Keratinocyte (primary cell): ENCODE measurements at regions not wholly inside any gene's neighbourhood (a gene's known extent, or its start where the extent isn't known, plus 50 kb on each side); places are given as distances from the start of the nearest gene placed in this dataset.
A peak's percentile ranks its signal among the peaks of the same experiment; 100 is the strongest.

ENCODE experiments used
- DNase-seq: peaks from one replicate; pipeline ENCODE4 v3.0.0-alpha.2; 2011; ENCODE audit warnings: low read depth, missing footprints, low spot score
- FAIRE-seq: peaks from 2 replicates; lab custom pipeline; 2011; peaks lifted over from hg19 to GRCh38; lab: Jason Lieb, UNC
- H2AFZ ChIP-seq: 2 replicates; pipeline ENCODE4 v1.6.0; 2012; ENCODE audit warnings: low read length, control low read depth, inconsistent platforms; ENCODE audit not compliant: control insufficient read depth
- H3K27ac ChIP-seq: 2 replicates; pipeline ENCODE4 v1.5.1; 2011; ENCODE audit warnings: low read length; ENCODE audit not compliant: control insufficient read depth, insufficient read depth
- H3K27me3 ChIP-seq: 3 replicates; pipeline ENCODE4 v1.6.0; 2011; ENCODE audit warnings: low read length; ENCODE audit not compliant: control insufficient read depth, insufficient read depth; ENCODE audit errors: extremely low read depth
- H3K36me3 ChIP-seq, 2 experiments: 2 replicates in 1 of 2; 3 replicates in 1 of 2; pipeline ENCODE4 v1.5.1; 2011; ENCODE audit warnings: low read length in 2 of 2, mild to moderate bottlenecking in 1 of 2; ENCODE audit not compliant: control insufficient read depth in 2 of 2, insufficient read depth in 2 of 2; ENCODE audit errors: extremely low read depth in 1 of 2
- H3K4me1 ChIP-seq: 3 replicates; pipeline ENCODE4 v1.5.1; 2011; ENCODE audit warnings: low read length; ENCODE audit not compliant: control insufficient read depth, insufficient read depth; ENCODE audit errors: extremely low read depth
- H3K4me2 ChIP-seq: 3 replicates; pipeline ENCODE4 v1.6.0; 2011; ENCODE audit warnings: low read depth, low read length; ENCODE audit not compliant: control insufficient read depth, insufficient read depth; ENCODE audit errors: extremely low read depth
- H3K4me3 ChIP-seq, 3 experiments: fragments of 200-600 bp in 1 of 3; sonication (generic) in 1 of 3; 2 replicates in 2 of 3; 3 replicates in 1 of 3; pipeline ENCODE4 v1.5.1; 2011 to 2016; ENCODE audit warnings: low read length in 3 of 3, mild to moderate bottlenecking in 3 of 3, control low read depth in 2 of 3, inconsistent platforms in 1 of 3, low read depth in 1 of 3, mixed read lengths in 1 of 3, mixed run types in 1 of 3, moderate library complexity in 1 of 3; ENCODE audit not compliant: control insufficient read depth in 2 of 3, insufficient read depth in 2 of 3; ENCODE audit errors: extremely low read depth in 1 of 3
- H3K79me2 ChIP-seq: 2 replicates; pipeline ENCODE4 v1.6.0; 2012; ENCODE audit warnings: low read length; ENCODE audit not compliant: control insufficient read depth, insufficient read depth
- H3K9ac ChIP-seq: 3 replicates; pipeline ENCODE4 v1.6.0; 2011; ENCODE audit warnings: low read length; ENCODE audit not compliant: control insufficient read depth, insufficient read depth; ENCODE audit errors: extremely low read depth
- H3K9me1 ChIP-seq: 3 replicates; pipeline ENCODE4 v1.6.0; 2011; ENCODE audit warnings: low read length; ENCODE audit not compliant: control insufficient read depth, insufficient read depth; ENCODE audit errors: extremely low read depth
- H3K9me3 ChIP-seq: 2 replicates; pipeline ENCODE4 v1.5.1; 2012; ENCODE audit warnings: low read depth, low read length; ENCODE audit not compliant: control insufficient read depth
- H4K20me1 ChIP-seq: 3 replicates; pipeline ENCODE4 v1.6.0; 2011; ENCODE audit warnings: low read length; ENCODE audit not compliant: control insufficient read depth, insufficient read depth; ENCODE audit errors: extremely low read depth
- CTCF ChIP-seq, 3 experiments: IDR thresholded peaks in 1 of 3; conservative IDR thresholded peaks in 1 of 3; optimal IDR thresholded peaks in 1 of 3; 2 replicates in 2 of 3; 3 replicates in 1 of 3; pipeline versions ENCODE3 to v1.5.1; 2011; ENCODE audit warnings: low read length in 3 of 3, mild to moderate bottlenecking in 3 of 3, moderate library complexity in 2 of 3, control low read depth in 1 of 3, inconsistent platforms in 1 of 3; ENCODE audit not compliant: insufficient read depth in 2 of 3; ENCODE audit errors: extremely low read depth in 1 of 3
- EZH2 ChIP-seq: IDR thresholded peaks from one replicate; pipeline ENCODE4 v1.6.1; 2012; ENCODE audit warnings: inconsistent platforms, mild to moderate bottlenecking, low read length, moderate library complexity
- dilution Hi-C: fragments of 300-500 bp; cut with MboI; formaldehyde crosslinking; loops from one replicate; pipeline ENCODE4 v1.7.0; 2020; ENCODE audit warnings: low sequenced_read_pairs; ENCODE audit not compliant: extremely low pct_ligation_motif_present

GRCh38 chr7:35970458-35970857 is 169.6 kb downstream of the SEPTIN7 start:
- dilution Hi-C loops = no loop called here
- Histone ChIP-seq H3K4me1 (no peaks in the 10 kb centered on the region), H3K79me2 (no peaks in the 10 kb centered on the region), H3K4me3 (no peak overlapping the region), H3K27me3 (peaks cover 11% of the 10 kb centered on the region), H3K9me3 (no peaks in the 10 kb centered on the region), H3K9me1 (no peaks in the 10 kb centered on the region), H2AFZ (no peak overlapping the region), H3K36me3 (no peaks in the 10 kb centered on the region), H4K20me1 (no peaks in the 10 kb centered on the region), H3K9ac (no peak overlapping the region), H3K27ac (no peak overlapping the region), H3K4me2 (no peak overlapping the region)
- FAIRE-seq = no peak
- DNase-seq = no peak
- TF ChIP-seq EZH2 = no peak
- TF ChIP-seq CTCF (optimal IDR thresholded peaks at IDR 0.05 in 1 of 3, IDR thresholded peaks at IDR 0.05 in 1 of 3, conservative IDR thresholded peaks at IDR 0.05 in 1 of 3; ENCODE audit: extremely low read depth in 1 of 3, insufficient read depth in 2 of 3, low read length in 3 of 3) = no peak

DNA sequence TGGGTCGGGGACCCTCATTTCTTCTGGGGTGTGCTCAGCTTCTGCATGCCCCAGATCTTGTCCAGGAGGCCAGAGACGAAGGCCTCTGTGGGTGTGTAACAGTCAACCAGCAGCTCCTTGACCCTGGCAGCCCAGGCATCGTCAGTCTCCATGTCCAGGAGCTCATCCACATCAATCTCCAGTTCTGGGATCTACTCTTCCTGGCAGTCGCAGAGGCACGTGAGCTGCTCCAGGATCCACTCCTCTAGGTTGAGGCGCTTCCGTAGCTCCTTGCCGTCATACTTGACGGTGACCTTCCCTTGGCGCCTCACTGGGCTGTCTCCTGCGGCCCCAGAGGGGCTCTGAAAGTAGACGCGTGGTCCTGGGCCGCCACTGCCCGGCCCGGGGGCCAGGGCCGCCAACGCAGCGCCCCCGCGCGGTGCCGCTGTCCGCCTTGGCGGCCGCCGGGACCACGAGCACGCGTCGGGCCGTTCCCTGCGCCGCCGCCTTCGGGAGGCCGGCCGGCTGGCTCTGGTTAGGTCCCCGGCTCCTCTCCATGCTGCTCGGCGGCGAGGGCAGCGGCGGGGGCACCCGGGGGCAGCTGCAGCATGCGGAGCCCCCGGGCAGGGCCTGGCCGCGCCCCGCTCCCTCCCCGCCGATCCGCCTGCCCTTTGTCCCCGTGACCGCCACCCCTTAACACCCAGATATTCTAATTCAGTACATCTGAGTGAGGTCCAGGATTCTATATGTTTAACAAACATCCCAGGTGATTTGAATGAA is 170.5 kb downstream of the SEPTIN7 start:
- no peak for DNase-seq
- H3K9me3 ChIP-seq = no peaks in the 10 kb centered on the region
- no peak overlapping the region for H3K9ac ChIP-seq
- peak overlapping the region; percentile 54 for H2AFZ ChIP-seq
- TF ChIP-seq CTCF (optimal IDR thresholded peaks at IDR 0.05 in 1 of 3, IDR thresholded peaks at IDR 0.05 in 1 of 3, conservative IDR thresholded peaks at IDR 0.05 in 1 of 3; ENCODE audit: extremely low read depth in 1 of 3, insufficient read depth in 2 of 3, low read length in 3 of 3) = peak in 2 of 3 experiments; percentile 9 to 51
- TF ChIP-seq EZH2 = peak; percentile 58
- H3K27ac ChIP-seq = no peak overlapping the region
- peak overlapping the region in 1 of 3 experiments; percentile 26 for H3K4me3 ChIP-seq
- peak overlapping the region; percentile 56 for H3K4me2 ChIP-seq
- FAIRE-seq = no peak
- no peaks in the 10 kb centered on the region for H3K79me2 ChIP-seq
- dilution Hi-C loops = no loop called here
- no peaks in the 10 kb centered on the region for H3K4me1 ChIP-seq
- peaks cover 11% of the 10 kb centered on the region for H3K27me3 ChIP-seq
- no peaks in the 10 kb centered on the region for H4K20me1 ChIP-seq
- H3K9me1 ChIP-seq = no peaks in the 10 kb centered on the region
- H3K36me3 ChIP-seq = no peaks in the 10 kb centered on the region
